ENCODE measurements at regions not wholly inside any gene's neighbourhood (a gene's known extent, or its start where the extent isn't known, plus 50 kb on each side); places are given as distances from the start of the nearest gene placed in this dataset.

- Histone ChIP-seq H3K79me2 (ENCODE audit: insufficient read depth, low read length) (no peaks in the 10 kb centered on the region), H3K36me3 (ENCODE audit: insufficient read depth, low read length) (no peaks in the 10 kb centered on the region), H3K27me3 (ENCODE audit: insufficient read depth, low read length, poor library complexity) (no peaks in the 10 kb centered on the region), H3K4me1 (ENCODE audit: insufficient read depth, low read length) (no peaks in the 10 kb centered on the region), H2AFZ (ENCODE audit: low read depth, low read length) (no peak overlapping the region), H3K4me3 (ENCODE audit: low read depth in 1 of 2, low read length in 2 of 2) (no peak overlapping the region), H3K9ac (ENCODE audit: low read depth, low read length) (no peak overlapping the region), H4K20me1 (ENCODE audit: insufficient read depth, low read length) (no peaks in the 10 kb centered on the region), H3K9me3 (ENCODE audit: insufficient read depth, low read length, severe bottlenecking) (no peaks in the 10 kb centered on the region), H3K27ac (ENCODE audit: low read length) (no peak overlapping the region), H3K4me2 (ENCODE audit: insufficient read depth, low read length) (no peak overlapping the region)
- DNase-seq (no peak), ATAC-seq (ENCODE audit: insufficient read depth, low read depth) (no peak)
- TF ChIP-seq CTCF (IDR thresholded peaks at IDR 0.05; ENCODE audit: borderline replicate concordance, extremely low read depth, low read length, poor library complexity, severe bottlenecking) (no peak), EZH2 (IDR thresholded peaks at IDR 0.05; ENCODE audit: borderline replicate concordance, low read depth, low read length, severe bottlenecking) (no peak)
Measured at GRCh38 chr3:117499189-117499870, 789.8 kb downstream of the TUSC7 start.

GRCh38 chr3:117507958-117508357 is 798.4 kb downstream of the TUSC7 start:
- no peak overlapping the region for H3K9ac ChIP-seq (ENCODE audit: low read depth, low read length)
- DNase-seq: no peak
- no peaks in the 10 kb centered on the region for H3K9me3 ChIP-seq (ENCODE audit: insufficient read depth, low read length, severe bottlenecking)
- no peak overlapping the region for H3K4me3 ChIP-seq (ENCODE audit: low read depth in 1 of 2, low read length in 2 of 2)
- H3K36me3 ChIP-seq (ENCODE audit: insufficient read depth, low read length): no peaks in the 10 kb centered on the region
- no peak overlapping the region for H3K27ac ChIP-seq (ENCODE audit: low read length)
- ATAC-seq (ENCODE audit: insufficient read depth, low read depth): no peak
- no peaks in the 10 kb centered on the region for H3K27me3 ChIP-seq (ENCODE audit: insufficient read depth, low read length, poor library complexity)
- no peaks in the 10 kb centered on the region for H3K79me2 ChIP-seq (ENCODE audit: insufficient read depth, low read length)
- H3K4me1 ChIP-seq (ENCODE audit: insufficient read depth, low read length): no peaks in the 10 kb centered on the region
- H3K4me2 ChIP-seq (ENCODE audit: insufficient read depth, low read length): no peak overlapping the region
- no peaks in the 10 kb centered on the region for H4K20me1 ChIP-seq (ENCODE audit: insufficient read depth, low read length)
- no peak for TF ChIP-seq CTCF (IDR thresholded peaks at IDR 0.05; ENCODE audit: borderline replicate concordance, extremely low read depth, low read length, poor library complexity, severe bottlenecking)
- TF ChIP-seq EZH2 (IDR thresholded peaks at IDR 0.05; ENCODE audit: borderline replicate concordance, low read depth, low read length, severe bottlenecking): no peak
- H2AFZ ChIP-seq (ENCODE audit: low read depth, low read length): no peak overlapping the region

GRCh38 chr3:117509858-117510257 is 800.3 kb downstream of the TUSC7 start:
- H2AFZ ChIP-seq (ENCODE audit: low read depth, low read length): no peak overlapping the region
- H3K27me3 ChIP-seq (ENCODE audit: insufficient read depth, low read length, poor library complexity): no peaks in the 10 kb centered on the region
- no peak overlapping the region for H3K4me3 ChIP-seq (ENCODE audit: low read depth in 1 of 2, low read length in 2 of 2)
- no peaks in the 10 kb centered on the region for H3K36me3 ChIP-seq (ENCODE audit: insufficient read depth, low read length)
- no peaks in the 10 kb centered on the region for H3K4me1 ChIP-seq (ENCODE audit: insufficient read depth, low read length)
- TF ChIP-seq CTCF (IDR thresholded peaks at IDR 0.05; ENCODE audit: borderline replicate concordance, extremely low read depth, low read length, poor library complexity, severe bottlenecking) (no peak), EZH2 (IDR thresholded peaks at IDR 0.05; ENCODE audit: borderline replicate concordance, low read depth, low read length, severe bottlenecking) (no peak)
- H3K4me2 ChIP-seq (ENCODE audit: insufficient read depth, low read length): no peak overlapping the region
- no peak for DNase-seq
- H4K20me1 ChIP-seq (ENCODE audit: insufficient read depth, low read length): no peaks in the 10 kb centered on the region
- no peak for ATAC-seq (ENCODE audit: insufficient read depth, low read depth)
- no peak overlapping the region for H3K9ac ChIP-seq (ENCODE audit: low read depth, low read length)
- H3K79me2 ChIP-seq (ENCODE audit: insufficient read depth, low read length): no peaks in the 10 kb centered on the region
- no peaks in the 10 kb centered on the region for H3K9me3 ChIP-seq (ENCODE audit: insufficient read depth, low read length, severe bottlenecking)
- H3K27ac ChIP-seq (ENCODE audit: low read length): no peak overlapping the region
